HG03196 (cell line): ENCODE measurements at regions not wholly inside any gene's neighbourhood (a gene's known extent, or its start where the extent isn't known, plus 50 kb on each side); places are given as distances from the start of the nearest gene placed in this dataset.
"Not testable (repeated sequence)": the region's sequence is repeated elsewhere in the genome, so short reads cannot be mapped to it uniquely, and the experiment has no call there.

Source experiments
- ATAC-seq: cut with Tn5 transposase; IDR thresholded peaks from one replicate; pipeline ENCODE4 v1.9.1; 2021; ENCODE audit not compliant: unreplicated experiment

DNA sequence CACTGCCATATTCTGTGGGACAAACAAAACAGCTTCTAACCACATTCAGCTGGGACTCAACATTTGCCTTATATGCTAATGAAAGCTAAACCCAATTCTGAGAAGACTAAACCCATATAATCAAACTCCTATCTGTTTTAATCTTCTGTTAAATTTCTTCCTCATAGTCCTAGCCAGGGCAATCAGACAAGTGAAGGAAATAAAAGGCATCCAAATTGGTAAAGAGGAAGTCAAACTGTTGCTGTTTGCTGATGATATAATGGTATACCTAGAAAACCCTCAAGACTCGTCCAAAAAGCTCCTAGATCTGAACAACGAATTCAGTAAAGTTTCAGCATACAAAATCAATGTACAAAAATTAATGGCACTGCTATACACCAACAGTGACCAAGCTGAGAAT, 157.1 kb downstream of the PHLDA1 start:
- no peak for ATAC-seq

DNA sequence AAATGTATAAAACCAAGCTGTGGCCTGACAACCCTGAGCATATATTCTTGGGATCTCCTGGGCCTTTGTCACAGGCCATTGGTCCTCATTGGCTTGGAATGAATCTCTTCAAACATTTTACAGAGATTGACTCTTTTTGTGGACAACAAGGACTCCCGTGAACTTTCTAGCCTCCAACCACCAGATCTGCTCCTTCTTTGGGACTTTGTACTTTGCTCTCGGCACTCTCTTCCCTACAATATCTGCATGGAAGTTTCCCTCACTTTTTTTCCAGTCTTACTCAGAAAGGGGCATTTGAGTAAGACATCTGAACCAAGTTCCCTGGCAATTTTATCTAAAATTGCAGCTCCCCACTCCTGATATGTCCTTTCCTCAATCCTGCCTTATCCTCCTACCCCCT, 158.8 kb downstream of the PHLDA1 start:
- ATAC-seq: no peak

DNA sequence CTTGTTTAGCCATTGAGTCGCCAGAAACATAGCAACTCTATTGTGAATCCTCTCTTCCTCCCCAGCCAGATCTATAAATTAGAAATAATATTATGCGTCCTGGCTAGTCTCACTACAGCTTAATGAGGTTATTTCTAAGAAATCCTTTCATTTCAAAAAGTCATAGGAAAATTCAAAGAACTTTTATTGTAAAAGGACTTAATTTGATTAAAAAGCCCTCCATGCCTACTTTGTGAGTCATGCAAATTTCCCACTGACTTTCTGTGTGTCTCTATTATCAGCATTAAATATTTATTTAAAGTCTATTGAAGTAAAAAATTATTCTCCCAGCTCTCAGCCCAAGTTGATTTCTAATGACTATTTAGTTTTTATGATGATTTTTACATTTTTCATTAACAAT, 160.7 kb downstream of the PHLDA1 start:
- ATAC-seq: no peak

DNA sequence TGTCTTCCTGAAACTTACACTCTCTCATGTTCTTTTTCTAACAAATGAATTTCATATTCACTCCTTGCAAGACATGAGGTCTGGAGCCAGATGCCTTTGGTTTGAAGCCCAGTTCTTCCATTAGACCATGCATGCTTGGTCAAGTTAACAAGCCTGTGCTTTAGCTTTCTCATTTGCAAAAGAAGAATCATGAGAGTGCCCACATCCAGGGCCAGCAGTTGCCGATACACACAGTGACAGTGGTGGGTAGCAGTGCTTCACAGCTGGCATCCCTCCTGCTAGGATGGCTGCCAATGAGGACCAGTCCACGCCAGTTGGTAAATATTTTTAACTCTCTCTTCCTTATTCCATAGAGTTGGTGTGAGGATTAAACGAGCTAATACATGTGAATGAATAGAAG, 163.1 kb downstream of the PHLDA1 start:
- ATAC-seq: no peak

DNA sequence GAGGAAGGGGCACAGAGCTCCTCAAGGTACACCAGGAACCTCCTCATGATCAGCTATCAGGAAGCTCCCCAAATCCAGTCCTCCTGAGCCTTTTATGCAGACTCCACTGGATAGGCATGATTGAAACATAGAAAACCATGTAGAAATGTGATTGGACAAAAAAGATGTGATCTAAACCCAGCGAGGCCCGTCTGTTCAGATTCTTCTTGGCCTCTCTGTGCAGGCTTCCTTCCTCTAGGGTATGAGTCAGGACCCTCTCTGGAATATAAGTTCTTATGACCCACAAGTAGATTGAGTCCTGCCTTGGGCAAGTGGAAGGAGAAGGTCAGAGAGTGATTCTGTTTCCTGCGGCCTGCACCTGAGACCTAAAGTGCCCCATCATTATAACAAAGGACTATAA, 166.3 kb downstream of the PHLDA1 start:
- ATAC-seq: no peak

DNA sequence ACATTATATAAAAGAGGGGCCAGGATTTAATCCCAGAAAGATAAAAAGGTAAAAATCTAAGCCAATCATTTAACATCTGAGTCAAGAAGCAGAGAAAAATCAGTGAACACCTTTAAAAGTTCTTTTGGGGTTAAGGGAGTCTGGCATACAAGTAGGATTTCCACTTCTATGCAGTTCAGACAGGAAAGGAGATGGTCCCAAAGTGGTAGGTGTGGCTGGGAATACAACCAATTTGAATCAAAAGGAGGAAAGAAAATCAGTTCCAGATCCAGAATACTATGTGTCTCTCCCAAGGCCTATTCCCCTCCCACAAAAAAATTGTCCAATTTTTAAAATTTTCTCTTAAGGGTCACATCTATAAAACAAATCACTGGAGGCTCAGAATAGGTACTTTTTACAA, 167.4 kb downstream of the PHLDA1 start:
- no peak for ATAC-seq

DNA sequence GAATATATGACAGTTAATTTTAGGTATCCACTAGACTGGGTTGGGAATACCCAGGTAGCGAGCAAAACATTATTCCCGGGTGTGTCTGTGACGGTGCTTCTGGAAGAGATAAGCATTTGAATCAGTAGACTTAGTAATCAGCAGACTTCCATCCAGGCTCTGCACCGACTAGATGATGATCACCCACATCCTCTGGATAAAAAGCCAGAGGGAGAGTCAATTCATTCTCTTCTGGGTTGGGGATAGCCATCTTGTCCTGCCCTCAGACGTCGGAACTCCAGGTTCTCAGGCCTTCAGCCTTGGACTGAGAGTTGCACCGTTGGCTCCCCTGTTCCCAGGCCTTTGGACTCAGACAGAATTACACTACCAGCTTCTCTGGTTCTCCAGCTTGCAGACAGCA, 168.0 kb downstream of the PHLDA1 start:
- ATAC-seq: no peak

DNA sequence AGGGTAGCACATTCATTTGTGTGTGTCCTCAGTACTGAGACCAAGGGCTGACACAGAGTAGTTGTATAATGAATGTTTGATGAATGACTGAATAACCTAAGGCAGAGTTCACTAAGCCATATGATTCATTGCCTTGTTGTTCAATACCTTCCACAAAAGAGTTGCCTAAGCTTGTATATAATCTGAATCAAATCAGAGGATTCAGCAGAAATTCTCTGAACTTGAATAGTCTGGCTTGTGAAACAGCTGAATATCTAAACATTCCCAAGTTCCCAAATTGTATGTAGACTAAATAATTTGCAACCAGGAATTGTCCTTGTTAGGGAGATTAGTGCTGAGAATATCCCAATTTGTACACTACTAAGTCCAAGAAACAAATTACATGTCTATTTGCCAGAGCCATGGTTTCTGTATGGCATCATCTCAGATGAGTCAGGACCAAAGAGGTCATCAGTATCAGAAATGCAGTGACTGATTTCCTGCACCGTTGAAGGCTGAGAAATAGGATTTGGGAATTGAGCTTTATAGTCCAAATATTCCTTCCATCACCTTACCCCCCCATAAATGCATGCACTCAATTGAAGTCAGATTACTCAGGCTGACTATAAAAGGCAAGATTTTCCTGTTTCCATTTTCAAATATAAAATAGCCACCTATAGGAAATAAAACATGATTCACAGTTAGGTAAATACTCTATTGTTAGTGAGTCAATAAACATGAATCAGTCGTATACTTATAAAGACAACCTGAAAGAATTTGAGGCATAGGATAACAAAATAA, 168.7 kb downstream of the PHLDA1 start:
- ATAC-seq: no peak

DNA sequence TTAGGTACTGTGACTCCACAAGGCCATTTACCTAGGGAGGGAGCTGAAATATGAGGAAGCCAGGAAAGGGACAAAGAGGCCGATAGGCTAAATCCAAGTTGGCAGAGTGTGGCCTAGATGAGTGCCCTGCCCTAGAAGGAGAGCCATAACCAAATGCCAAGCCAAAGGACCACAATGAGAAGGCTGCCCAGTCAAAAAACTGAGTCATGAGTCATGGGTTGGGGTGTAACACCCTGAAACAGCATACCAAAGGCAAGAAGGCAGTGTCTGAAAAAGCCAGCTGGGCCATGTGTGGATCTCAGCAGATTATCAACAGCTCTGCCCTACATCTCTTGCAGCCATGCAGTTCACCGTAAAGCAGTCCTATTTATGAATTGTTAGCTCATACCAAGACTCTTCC, 171.7 kb downstream of the PHLDA1 start:
- no peak for ATAC-seq

DNA sequence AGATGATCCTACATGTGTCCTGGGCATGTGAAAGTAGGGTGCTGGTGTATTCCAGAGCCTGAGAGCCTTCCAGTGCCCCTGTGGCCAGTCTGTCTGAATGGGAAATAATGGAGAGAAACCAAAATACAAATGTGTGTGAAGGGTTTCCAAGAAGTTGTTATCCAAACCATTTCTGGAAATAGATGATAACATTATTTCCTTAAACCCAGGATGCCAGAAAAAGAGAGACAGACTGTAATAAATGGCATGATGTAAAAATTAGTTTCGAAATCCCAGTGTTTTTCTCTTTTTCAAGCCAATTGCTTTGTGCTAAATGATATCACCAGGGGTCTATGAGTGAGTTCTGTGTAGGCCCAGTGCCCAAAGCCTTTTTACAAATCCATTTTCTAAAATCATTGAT, 175.3 kb downstream of the PHLDA1 start:
- no peak for ATAC-seq

DNA sequence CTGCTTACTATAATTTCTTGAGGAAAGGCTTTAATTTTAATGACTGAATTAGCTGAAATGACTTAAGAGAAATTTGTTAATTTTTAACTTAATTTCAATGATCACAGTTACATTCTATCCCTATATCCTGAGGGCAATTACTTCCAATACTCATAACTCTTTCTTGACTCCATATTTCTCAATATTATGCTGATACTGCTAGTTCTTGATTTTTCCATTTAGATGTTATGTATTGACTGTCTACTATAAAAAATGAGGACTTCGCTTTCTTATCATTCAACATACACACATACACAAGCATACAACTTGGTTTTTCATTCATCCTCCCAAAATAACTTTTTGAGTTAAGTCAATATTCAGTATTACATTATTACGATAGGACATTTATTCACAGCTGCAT, 176.2 kb downstream of the PHLDA1 start:
- no peak for ATAC-seq

DNA sequence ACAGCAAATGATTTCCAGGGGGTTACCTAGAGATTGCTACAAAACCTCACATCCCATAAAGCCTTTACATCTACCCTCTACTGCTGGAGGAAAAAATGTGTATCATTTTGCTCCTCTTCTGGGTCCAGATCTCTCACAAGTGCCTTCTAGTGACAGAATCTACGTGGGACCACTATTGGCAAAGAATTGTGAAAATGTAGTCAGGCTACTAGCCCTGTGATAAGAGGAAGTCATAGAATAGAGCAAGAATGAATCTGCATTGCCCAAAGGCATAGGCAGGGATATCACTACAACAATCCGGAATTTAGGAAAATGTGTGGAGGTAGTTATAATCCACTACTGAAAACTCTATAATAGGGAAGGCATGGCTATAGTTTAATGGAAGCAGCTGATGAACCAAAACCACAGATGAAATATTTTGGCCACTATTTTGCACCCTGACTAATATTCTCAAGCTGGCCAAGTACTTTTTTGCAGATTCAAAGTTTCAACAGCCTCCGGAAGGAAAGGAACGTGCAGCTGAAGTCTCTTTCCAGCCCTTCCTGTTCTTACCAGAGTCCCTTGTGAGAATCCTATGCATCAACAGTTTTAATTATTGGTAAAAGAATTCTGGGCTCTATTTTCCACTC, 176.8 kb downstream of the PHLDA1 start:
- ATAC-seq: no peak

DNA sequence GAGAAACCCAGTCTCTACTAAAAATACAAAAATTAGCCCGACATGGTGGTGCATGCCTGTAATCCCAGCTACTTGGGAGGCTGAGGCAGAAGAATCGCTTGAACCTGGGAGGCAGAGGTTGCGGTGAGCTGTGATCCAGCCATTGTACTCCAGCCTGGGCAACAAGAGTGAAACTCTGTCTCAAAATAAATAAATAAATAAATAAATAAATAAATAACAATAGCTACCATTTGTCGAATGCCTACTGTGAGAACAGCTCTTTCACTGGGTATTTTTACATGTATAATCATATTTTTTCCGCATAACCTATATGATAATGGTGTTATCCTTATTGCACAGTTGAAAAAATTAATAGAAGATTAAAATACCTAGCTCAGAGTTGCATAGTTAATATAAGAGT, 177.4 kb downstream of the PHLDA1 start:
- ATAC-seq: not testable (repeated sequence)

DNA sequence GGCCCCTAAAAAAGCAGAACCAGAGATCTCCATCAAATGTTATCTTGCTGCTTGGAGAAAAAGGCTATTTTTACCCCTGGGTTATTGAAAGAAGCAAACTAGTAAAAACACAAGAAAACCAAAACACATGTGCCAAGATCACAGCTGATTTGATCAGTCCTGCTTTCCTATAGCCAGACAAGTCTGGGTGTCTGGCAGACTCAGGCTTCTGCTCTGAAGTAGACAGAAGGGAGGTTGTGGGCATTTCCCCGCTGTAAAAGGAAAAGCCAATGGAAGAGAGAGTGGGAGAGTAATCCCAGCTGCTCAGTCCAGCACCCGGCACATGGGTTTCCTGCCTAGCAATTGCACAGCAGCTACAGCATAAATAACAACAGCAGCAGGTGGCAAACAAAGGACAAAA, 177.9 kb downstream of the PHLDA1 start:
- ATAC-seq: no peak

DNA sequence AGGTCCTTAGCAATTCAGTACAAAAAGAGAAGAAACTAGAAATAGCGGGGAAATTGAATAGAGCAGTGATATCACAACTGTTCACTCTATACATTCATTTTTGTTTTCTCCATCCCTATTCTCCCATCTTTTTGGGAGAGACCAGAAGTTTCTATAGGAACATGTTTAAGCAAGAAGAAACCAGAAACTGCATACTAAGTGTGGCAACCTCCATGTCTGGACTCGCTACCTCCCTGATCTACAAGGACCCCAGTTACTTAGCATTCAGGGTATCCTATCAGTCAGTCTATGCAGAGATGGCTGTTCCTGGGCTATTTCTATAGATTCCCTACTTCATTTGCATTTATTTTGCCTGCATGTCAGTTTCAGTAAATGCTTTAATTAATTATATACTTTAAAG, 178.6 kb downstream of the PHLDA1 start:
- no peak for ATAC-seq

DNA sequence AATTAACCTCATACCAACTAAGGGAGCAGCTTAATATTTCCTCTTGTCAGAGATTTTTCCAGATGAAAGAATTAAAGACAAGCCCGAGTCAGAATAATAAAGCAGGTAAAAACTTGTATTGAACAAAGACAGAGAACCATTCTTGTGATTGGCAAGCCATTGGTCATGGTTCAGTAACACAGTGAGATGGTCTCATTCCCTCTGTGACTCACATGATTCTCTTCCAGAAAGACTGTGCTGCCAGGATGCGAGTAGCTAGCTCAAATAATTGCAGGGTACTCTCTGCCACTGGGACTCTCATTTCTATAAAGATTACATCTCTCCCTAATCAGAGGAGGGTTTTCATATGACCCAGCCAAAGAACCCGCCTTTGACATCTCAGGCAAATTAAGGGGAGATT, 179.4 kb downstream of the PHLDA1 start:
- ATAC-seq: no peak

DNA sequence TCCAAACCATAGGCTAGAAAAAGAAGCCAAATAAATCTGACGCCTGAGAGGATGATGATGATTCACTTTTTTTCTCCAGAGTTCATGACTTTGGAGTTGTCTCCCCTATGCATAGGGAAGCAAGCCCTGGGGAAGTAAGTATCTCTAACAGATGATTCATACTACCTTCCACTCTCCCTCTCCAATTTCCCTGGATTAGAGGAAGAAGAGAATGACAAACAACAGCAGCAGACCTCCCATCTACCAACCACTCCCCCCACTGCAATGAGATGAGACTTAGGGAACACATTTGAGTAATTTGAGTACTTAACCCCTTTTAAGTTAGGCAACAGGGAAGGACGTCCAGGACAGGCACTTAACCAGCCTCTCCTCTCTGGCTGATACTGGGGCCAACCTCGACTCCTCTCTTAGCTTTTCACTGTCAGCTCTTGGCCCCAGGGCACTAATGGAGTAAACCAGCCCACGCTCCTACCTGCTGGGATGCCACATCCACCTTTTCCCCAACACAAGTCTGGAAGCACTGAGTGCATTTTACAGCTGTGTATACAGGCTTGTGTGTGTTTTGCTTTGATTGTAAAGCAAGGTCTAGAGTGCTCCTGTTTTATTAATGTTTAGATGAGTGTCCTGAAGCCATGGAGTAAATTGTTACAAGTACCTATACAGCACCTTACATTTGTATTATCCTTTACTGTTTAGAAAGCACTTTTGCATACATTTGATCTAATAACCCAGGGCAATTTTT, 180.7 kb downstream of the PHLDA1 start:
- no peak for ATAC-seq

DNA sequence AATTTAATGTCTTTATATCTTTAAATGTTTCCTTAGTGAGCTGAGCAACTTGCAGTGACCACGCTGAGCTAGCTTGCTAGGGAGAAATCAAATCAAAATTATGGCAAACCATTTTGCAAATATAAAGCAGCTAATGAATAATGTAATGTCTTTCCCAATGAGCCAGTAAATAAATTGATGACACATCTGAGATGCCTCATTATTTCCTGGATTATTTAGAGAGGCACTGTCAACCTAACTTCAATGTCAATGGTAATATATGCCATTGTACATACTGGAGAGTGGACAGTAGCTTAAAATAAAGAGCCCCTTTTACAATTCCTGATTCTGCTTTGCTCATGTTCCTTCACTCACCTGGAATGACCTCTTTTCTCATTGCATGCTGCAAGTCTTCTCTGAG, 182.6 kb downstream of the PHLDA1 start:
- ATAC-seq: no peak

DNA sequence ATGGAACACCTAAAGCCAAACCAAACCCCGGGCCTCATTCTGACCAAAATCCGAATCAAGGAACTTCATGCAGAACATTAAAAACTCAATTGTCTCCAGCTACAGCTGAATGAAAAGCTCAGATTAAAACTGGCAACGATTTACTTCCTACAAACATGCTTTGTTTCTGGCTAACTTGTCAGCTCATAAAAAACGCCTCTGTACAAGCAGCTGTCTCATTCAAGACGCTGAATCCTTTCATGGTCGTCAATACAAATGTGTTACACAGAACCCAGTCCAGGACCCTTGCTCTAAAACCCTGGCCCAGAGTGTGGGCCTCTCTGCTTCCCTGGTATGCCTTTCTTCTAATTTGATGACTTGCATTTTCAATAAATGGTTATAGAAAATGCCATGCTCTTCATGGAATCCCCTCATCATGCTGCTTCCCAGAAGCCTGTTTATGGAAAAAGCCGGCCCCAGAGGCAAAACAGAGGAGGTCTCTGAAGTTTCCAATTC, 183.1 kb downstream of the PHLDA1 start:
- no peak for ATAC-seq

DNA sequence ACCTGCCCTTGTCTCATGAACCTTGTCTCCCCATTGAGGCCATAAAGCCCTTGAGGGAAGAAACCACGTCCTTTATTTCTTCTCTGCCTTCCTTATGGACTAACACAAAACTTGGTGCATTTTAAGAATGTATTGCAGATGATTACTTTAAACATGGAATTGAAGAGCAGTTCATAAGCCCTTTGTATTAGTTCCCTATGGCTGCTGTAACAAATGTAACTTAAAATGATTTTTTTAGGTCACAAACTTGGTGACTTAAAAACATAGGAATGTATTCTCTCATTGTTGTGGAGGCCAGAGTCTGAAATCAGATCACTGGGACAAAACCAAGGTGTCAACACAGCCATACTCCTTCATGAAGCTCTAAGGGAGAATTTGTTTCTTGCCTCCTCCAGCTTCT, 185.5 kb downstream of the PHLDA1 start:
- ATAC-seq: no peak

DNA sequence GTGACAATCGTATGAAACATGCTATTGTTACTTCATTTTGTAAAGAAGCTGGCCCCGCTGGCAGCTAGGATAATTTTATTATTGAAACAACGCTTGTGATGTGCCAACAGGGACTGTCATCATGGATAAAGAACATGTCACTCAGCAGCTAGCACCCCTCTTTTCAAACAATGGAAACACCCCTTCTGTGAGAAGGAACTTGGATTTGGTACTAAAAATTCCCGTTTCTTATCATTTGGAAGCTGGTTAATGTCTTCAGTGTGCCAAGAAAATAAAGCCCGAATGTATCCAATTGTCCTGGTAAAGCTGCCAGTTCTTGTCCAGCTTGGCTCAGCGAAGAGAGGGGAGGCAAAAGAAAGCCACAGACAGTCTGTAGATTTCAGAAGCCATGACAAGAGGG, 186.6 kb downstream of the PHLDA1 start:
- ATAC-seq: no peak
